Prostate gland (tissue), 2 donors: ENCODE measurements at regions not wholly inside any gene's neighbourhood (a gene's known extent, or its start where the extent isn't known, plus 50 kb on each side); places are given as distances from the start of the nearest gene placed in this dataset.

Experiments used
- POLR2A ChIP-seq: fragments of 450-650 bp; IDR thresholded peaks from one replicate; pipeline ENCODE4 v1.6.1; 2016; ENCODE audit warnings: antibody characterized with exemption, mild to moderate bottlenecking
- TF ChIP-seq, protein P1 (sequence below), 4 experiments: fragments of 200-600 bp in 2 of 4; fragments of 450-650 bp in 2 of 4; sonication (generic) in 2 of 4; IDR thresholded peaks; 1 replicate in 3 of 4; 2 replicates in 1 of 4; pipeline ENCODE4 v1.5.1; 2016 to 2019; ENCODE audit warnings: antibody characterized with exemption in 4 of 4, mild to moderate bottlenecking in 2 of 4, moderate library complexity in 2 of 4

DNA sequence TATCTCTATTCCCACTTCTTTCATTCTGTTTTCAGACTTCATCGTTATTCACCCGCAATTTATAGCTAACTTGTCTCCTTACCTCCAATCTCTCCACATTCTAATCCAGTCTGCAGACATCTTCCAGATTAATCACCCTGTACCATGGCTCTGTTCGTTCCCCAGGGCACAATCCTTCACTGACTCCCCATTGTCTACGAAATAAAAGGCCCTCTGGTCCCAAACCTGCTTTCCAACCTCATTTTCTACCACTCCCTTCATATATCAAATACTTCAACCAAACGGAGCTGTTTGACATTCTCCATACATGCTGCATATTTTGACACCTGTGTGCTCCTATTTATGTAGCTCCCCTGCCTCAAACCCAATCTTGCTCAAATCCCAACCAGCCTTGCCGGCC, 1720.6 kb upstream of the WWC1 start:
- TF ChIP-seq, protein P1, sequence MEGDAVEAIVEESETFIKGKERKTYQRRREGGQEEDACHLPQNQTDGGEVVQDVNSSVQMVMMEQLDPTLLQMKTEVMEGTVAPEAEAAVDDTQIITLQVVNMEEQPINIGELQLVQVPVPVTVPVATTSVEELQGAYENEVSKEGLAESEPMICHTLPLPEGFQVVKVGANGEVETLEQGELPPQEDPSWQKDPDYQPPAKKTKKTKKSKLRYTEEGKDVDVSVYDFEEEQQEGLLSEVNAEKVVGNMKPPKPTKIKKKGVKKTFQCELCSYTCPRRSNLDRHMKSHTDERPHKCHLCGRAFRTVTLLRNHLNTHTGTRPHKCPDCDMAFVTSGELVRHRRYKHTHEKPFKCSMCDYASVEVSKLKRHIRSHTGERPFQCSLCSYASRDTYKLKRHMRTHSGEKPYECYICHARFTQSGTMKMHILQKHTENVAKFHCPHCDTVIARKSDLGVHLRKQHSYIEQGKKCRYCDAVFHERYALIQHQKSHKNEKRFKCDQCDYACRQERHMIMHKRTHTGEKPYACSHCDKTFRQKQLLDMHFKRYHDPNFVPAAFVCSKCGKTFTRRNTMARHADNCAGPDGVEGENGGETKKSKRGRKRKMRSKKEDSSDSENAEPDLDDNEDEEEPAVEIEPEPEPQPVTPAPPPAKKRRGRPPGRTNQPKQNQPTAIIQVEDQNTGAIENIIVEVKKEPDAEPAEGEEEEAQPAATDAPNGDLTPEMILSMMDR (IDR thresholded peaks at IDR 0.05) = no peak
- TF ChIP-seq POLR2A = no peak
